ENCODE measurements at regions not wholly inside any gene's neighbourhood (a gene's known extent, or its start where the extent isn't known, plus 50 kb on each side); places are given as distances from the start of the nearest gene placed in this dataset.

DNA sequence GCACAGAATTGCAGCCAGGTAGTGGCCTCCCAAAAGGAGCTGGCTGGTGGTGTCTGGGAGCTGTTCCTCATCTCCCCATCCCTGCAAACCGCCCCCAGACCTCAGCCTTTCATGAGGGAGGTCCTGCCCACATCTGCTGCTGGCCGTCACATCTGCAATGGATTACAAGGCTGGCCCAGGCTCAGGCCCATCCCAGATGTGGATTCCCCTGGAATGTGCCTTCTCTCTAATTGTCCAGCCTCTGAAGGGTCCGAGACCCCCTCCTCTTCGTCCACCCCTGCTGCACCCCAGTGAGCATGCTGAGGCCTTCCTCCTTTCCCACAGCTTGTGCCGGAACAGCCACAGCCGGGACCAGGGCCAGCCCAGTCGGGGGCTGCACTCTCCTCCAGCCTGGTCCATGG, 115.0 kb upstream of the NALF2 start:
- WGBS, 2 donors: 17 to 85% methylated on average over 1 to 4 of the region's 7 CpGs
- no peak for DNase-seq
- intact Hi-C loops (cut with DNase I; ENCODE audit: low total_unique reads): no loop called here
- Histone ChIP-seq H3K27ac (no peak overlapping the region), H3K4me1 (no peaks in the 10 kb centered on the region), H3K9me3 (no peaks in the 10 kb centered on the region), H3K4me3 (no peak overlapping the region), H3K27me3 (no peaks in the 10 kb centered on the region), H3K36me3 (ENCODE audit: low read depth, missing control alignments) (no peaks in the 10 kb centered on the region)
- TF ChIP-seq, protein P1, sequence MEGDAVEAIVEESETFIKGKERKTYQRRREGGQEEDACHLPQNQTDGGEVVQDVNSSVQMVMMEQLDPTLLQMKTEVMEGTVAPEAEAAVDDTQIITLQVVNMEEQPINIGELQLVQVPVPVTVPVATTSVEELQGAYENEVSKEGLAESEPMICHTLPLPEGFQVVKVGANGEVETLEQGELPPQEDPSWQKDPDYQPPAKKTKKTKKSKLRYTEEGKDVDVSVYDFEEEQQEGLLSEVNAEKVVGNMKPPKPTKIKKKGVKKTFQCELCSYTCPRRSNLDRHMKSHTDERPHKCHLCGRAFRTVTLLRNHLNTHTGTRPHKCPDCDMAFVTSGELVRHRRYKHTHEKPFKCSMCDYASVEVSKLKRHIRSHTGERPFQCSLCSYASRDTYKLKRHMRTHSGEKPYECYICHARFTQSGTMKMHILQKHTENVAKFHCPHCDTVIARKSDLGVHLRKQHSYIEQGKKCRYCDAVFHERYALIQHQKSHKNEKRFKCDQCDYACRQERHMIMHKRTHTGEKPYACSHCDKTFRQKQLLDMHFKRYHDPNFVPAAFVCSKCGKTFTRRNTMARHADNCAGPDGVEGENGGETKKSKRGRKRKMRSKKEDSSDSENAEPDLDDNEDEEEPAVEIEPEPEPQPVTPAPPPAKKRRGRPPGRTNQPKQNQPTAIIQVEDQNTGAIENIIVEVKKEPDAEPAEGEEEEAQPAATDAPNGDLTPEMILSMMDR (IDR thresholded peaks at IDR 0.05): no peak
- no peak for TF ChIP-seq POLR2A (IDR thresholded peaks at IDR 0.05)

- Histone ChIP-seq H3K36me3 (ENCODE audit: low read depth, missing control alignments) (no peaks in the 10 kb centered on the region), H3K9me3 (no peaks in the 10 kb centered on the region), H3K4me1 (no peaks in the 10 kb centered on the region), H3K27ac (no peak overlapping the region), H3K27me3 (no peaks in the 10 kb centered on the region), H3K4me3 (no peak overlapping the region)
- WGBS, 2 donors: 41% methylated on average over 5 of the region's 5 CpGs; no CpG with 5 or more reads in 1 of the 2 donors
- intact Hi-C loops (cut with DNase I; ENCODE audit: low total_unique reads): no loop called here
- DNase-seq: no peak
- TF ChIP-seq, protein P1 (IDR thresholded peaks at IDR 0.05): no peak
- no peak for TF ChIP-seq POLR2A (IDR thresholded peaks at IDR 0.05)
Observed at GRCh38 chrX:69388526-69388925, 115.6 kb upstream of the NALF2 start.

DNA sequence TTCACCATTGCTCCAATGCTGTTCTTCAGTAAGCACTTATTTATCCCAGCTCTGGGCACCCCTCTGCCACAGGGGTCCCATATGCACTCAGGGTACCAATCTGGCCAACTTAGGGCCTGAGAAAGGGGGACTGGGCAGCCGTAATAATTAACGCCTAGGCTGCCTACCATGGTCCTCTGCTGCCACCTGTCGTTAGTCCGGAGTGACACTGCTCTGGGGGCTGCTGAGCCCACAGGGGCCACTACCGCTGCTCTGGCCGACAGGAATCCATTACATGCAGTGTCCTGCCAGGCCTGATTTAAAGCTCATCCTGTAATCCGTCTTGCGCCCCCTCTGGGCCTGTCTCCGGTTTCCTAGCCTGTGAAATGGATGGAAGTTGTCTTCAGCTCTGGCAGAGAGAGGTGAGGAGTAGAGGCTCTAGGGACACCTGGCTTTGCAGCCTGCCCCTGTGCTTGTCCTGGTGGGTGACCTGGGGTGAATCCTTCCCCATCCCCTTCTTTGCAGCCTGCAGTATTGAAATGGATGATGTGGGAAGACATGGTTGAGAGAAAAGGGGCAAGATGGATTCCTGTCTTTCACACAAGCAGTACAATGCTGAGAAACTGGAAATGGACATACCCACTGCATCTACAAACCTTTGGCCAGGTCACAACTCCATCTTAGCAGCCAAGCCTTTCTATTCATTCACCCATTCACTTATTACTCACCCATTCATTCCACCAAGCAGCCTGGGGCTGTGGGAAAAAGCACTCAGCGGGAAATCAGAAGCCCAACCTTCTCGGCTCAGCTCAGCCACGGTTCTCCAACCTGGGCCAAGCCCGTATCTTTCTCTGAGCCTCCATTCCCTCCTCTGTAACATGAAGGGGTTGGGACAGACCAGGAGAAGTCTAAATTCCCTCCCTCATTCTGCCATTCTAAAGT, 116.3 kb upstream of the NALF2 start:
- no peak for TF ChIP-seq POLR2A (IDR thresholded peaks at IDR 0.05)
- TF ChIP-seq, protein P1 (IDR thresholded peaks at IDR 0.05): peak in 2 of 3 experiments; percentile 42 to 45
- DNase-seq: peak; percentile 36
- H3K36me3 ChIP-seq (ENCODE audit: low read depth, missing control alignments): no peaks in the 10 kb centered on the region
- H3K27ac ChIP-seq: no peak overlapping the region
- WGBS, 2 donors: 33 to 72% methylated on average over 2 to 12 of the region's 13 CpGs
- H3K27me3 ChIP-seq: no peaks in the 10 kb centered on the region
- H3K4me1 ChIP-seq: no peaks in the 10 kb centered on the region
- no peaks in the 10 kb centered on the region for H3K9me3 ChIP-seq
- no peak overlapping the region for H3K4me3 ChIP-seq
- intact Hi-C loops (cut with DNase I; ENCODE audit: low total_unique reads): no loop called here

- no peaks in the 10 kb centered on the region for H3K9me3 ChIP-seq
- intact Hi-C loops (cut with DNase I; ENCODE audit: low total_unique reads): no loop called here
- H3K27ac ChIP-seq: no peak overlapping the region
- H3K4me3 ChIP-seq: no peak overlapping the region
- DNase-seq: no peak
- H3K27me3 ChIP-seq: no peaks in the 10 kb centered on the region
- 85 to 86% methylated on average over 2 of the region's 2 CpGs for WGBS, 2 donors
- H3K36me3 ChIP-seq (ENCODE audit: low read depth, missing control alignments): no peaks in the 10 kb centered on the region
- H3K4me1 ChIP-seq: no peaks in the 10 kb centered on the region
- no peak for TF ChIP-seq POLR2A (IDR thresholded peaks at IDR 0.05)
- TF ChIP-seq, protein P1 (IDR thresholded peaks at IDR 0.05): no peak
Observed at GRCh38 chrX:69386681-69387080, 117.4 kb upstream of the NALF2 start.

Data from testis (tissue), 2 donors.